GM19043 (cell line): ENCODE measurements at regions not wholly inside any gene's neighbourhood (a gene's known extent, or its start where the extent isn't known, plus 50 kb on each side); places are given as distances from the start of the nearest gene placed in this dataset.

Source experiments
- ATAC-seq: cut with Tn5 transposase; IDR thresholded peaks from one replicate; pipeline ENCODE4 v1.9.1; 2021; ENCODE audit warnings: low read depth; ENCODE audit not compliant: unreplicated experiment

- no peak for ATAC-seq
Measured at GRCh38 chr4:182093935-182094334, 149.3 kb upstream of the TENM3 start.

GRCh38 chr4:182101618-182102017, 141.6 kb upstream of the TENM3 start:
- ATAC-seq = no peak

GRCh38 chr4:182102576-182102975, 140.6 kb upstream of the TENM3 start:
- no peak for ATAC-seq

- ATAC-seq = no peak
Measured at GRCh38 chr4:182103614-182104319, 139.4 kb upstream of the TENM3 start.

- ATAC-seq = no peak
Measured at GRCh38 chr4:182105416-182105815, 137.8 kb upstream of the TENM3 start.

- no peak for ATAC-seq
Measured at GRCh38 chr4:182107931-182108330, 135.3 kb upstream of the TENM3 start.

- no peak for ATAC-seq
Measured at GRCh38 chr4:182111586-182111985, 131.6 kb upstream of the TENM3 start.

- ATAC-seq = no peak
Measured at GRCh38 chr4:182113779-182114178, 129.4 kb upstream of the TENM3 start.

GRCh38 chr4:182124359-182124758, 118.8 kb upstream of the TENM3 start:
- ATAC-seq = no peak

GRCh38 chr4:182126096-182126495, 117.1 kb upstream of the TENM3 start:
- ATAC-seq = no peak

- no peak for ATAC-seq
Measured at GRCh38 chr4:182126603-182127002, 116.6 kb upstream of the TENM3 start.

- ATAC-seq = no peak
Measured at GRCh38 chr4:182133033-182133432, 110.2 kb upstream of the TENM3 start.

- no peak for ATAC-seq
Measured at GRCh38 chr4:182134261-182134660, 108.9 kb upstream of the TENM3 start.

GRCh38 chr4:182136201-182136600, 107.0 kb upstream of the TENM3 start:
- ATAC-seq = no peak

- no peak for ATAC-seq
Measured at GRCh38 chr4:182137343-182137742, 105.9 kb upstream of the TENM3 start.

- ATAC-seq = no peak
Measured at GRCh38 chr4:182139491-182139890, 103.7 kb upstream of the TENM3 start.

GRCh38 chr4:182140547-182140946, 102.7 kb upstream of the TENM3 start:
- no peak for ATAC-seq

GRCh38 chr4:182141061-182141460, 102.1 kb upstream of the TENM3 start:
- ATAC-seq = no peak

- no peak for ATAC-seq
Measured at GRCh38 chr4:182142176-182143085, 100.8 kb upstream of the TENM3 start.

- no peak for ATAC-seq
Measured at GRCh38 chr4:182143086-182143821, 99.9 kb upstream of the TENM3 start.
